ENCODE measurements at regions not wholly inside any gene's neighbourhood (a gene's known extent, or its start where the extent isn't known, plus 50 kb on each side); places are given as distances from the start of the nearest gene placed in this dataset.
A peak's percentile ranks its signal among the peaks of the same experiment; 100 is the strongest.

DNA sequence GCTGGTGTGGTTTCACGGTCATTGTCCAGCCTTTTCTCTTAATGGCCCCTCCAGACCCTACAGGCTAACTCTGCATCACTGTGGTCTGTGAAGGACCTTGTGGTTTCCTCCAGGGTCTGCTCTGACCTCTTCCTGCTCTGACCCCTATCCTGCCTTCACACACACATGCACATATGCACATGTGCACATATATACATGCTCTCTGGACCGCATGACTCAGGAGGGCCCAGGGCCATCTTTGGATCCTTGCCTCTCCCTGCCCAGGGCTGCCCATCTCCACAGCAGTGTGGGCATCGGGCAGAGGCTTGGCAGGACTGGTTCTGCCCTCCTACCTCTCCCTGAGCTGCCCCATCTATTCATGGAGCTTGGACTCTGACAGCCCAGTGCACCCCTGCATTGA, 510.9 kb downstream of the PTPRU start:
- DNase-seq (ENCODE audit: low read depth in 6 of 9, low spot score in 9 of 9), result no peak

DNA sequence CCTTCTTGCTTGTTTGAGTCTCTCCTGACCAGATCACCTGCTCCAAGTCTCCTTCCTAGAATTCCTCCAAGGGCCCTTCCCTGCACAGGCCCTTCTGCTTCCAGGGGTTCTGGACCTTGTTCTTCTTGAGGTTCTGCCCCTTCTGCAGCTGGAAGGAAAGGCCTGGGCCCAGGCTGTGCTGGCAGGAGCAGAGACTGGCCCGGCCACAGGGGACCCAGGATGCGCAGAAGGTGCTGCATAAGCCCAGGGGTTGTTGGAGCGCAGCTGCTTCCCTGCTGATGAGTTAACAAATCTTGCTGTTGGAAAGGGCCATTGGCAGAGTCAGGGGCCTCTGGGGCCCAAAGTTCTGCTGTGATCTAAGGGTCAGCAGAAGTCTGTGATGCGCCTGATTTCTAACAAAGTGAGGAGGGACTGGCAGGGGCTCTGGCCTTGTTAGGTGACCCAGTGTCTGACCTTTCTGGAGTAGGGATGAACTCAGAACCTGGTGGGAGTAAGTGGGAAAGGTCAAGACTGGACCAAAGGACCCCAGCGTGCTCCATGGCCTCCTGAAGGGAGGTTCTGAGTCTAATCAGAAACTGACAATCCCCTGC, 509.8 kb downstream of the PTPRU start:
- H3K27me3 ChIP-seq (ENCODE audit: control insufficient read depth in 2 of 2, insufficient read depth in 1 of 2, low read length in 1 of 2), result no peaks in the 10 kb centered on the region
- no peaks in the 10 kb centered on the region for H3K4me1 ChIP-seq (ENCODE audit: control insufficient read depth in 2 of 2, insufficient read depth in 2 of 2, low read length in 2 of 2)
- H3K27ac ChIP-seq (ENCODE audit: low read depth in 1 of 2, low read length in 1 of 2), result no peak overlapping the region
- no peak overlapping the region for H3K4me3 ChIP-seq (ENCODE audit: low read length in 2 of 2)
- WGBS, result 94% methylated on average over 5 of the region's 5 CpGs
- no peak for DNase-seq (ENCODE audit: low read depth in 6 of 9, low spot score in 9 of 9)
- H3K36me3 ChIP-seq (ENCODE audit: control insufficient read depth in 2 of 2, insufficient read depth in 2 of 2, low read length in 1 of 2), result no peaks in the 10 kb centered on the region
- H3K9me3 ChIP-seq (ENCODE audit: control insufficient read depth in 2 of 2, insufficient read depth in 1 of 2, low read length in 1 of 2), result no peaks in the 10 kb centered on the region

More for the DNA sequence above, 510.9 kb downstream of the PTPRU start:
- Histone ChIP-seq H3K4me1 (ENCODE audit: control insufficient read depth in 2 of 2, insufficient read depth in 2 of 2, low read length in 2 of 2) (no peaks in the 10 kb centered on the region), H3K9me3 (ENCODE audit: control insufficient read depth in 2 of 2, insufficient read depth in 1 of 2, low read length in 1 of 2) (no peaks in the 10 kb centered on the region), H3K4me3 (ENCODE audit: low read length in 2 of 2) (no peak overlapping the region), H3K27me3 (ENCODE audit: control insufficient read depth in 2 of 2, insufficient read depth in 1 of 2, low read length in 1 of 2) (no peaks in the 10 kb centered on the region), H3K27ac (ENCODE audit: low read depth in 1 of 2, low read length in 1 of 2) (no peak overlapping the region), H3K36me3 (ENCODE audit: control insufficient read depth in 2 of 2, insufficient read depth in 2 of 2, low read length in 1 of 2) (no peaks in the 10 kb centered on the region)
- WGBS, result 90% methylated on average over 3 of the region's 3 CpGs

DNA sequence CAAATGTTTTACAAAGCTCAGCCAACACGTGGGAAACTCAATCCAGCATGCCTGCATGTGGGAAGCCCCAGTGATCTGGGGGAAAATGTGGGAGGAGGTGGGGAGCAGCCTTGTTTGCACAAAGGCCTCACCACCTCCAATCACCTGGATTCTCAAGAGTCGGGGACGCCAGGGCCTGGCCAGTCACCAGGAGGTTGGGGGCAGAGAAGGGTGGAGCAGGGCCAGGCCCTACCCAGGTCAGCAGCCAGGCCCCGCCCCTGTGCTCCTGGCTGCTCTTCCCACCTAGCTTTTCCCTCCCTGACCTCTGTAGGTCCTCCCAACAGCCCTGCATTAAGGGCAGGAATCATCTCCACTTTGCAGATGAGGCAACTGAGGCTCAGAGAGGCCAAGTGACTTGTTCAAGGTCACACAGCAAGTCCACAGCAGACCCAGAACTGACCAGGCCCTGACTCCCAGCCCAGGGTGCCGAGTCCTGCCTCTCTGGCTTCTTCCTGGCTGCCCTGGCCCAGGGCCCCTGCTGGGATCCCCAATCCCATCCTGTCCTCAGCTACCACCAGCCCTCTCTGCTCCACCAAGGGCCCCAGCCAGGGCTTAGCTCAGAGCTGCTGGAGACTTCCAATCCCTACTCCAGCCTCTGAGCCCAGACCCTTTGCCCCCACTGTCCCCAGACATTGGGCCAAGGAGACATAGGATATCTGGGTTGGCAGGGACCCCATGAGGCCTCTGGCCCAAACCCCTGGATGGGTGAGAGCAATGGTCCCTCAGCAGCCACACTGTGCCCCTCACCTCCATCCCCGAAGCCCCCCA, 508.6 kb downstream of the PTPRU start:
- Histone ChIP-seq H3K9me3 (ENCODE audit: control insufficient read depth in 2 of 2, insufficient read depth in 1 of 2, low read length in 1 of 2) (no peaks in the 10 kb centered on the region), H3K27ac (ENCODE audit: low read depth in 1 of 2, low read length in 1 of 2) (no peak overlapping the region), H3K4me1 (ENCODE audit: control insufficient read depth in 2 of 2, insufficient read depth in 2 of 2, low read length in 2 of 2) (no peaks in the 10 kb centered on the region), H3K4me3 (ENCODE audit: low read length in 2 of 2) (no peak overlapping the region), H3K36me3 (ENCODE audit: control insufficient read depth in 2 of 2, insufficient read depth in 2 of 2, low read length in 1 of 2) (no peaks in the 10 kb centered on the region), H3K27me3 (ENCODE audit: control insufficient read depth in 2 of 2, insufficient read depth in 1 of 2, low read length in 1 of 2) (no peaks in the 10 kb centered on the region)
- DNase-seq (ENCODE audit: low read depth in 6 of 9, low spot score in 9 of 9), result peak in 2 of 9 donors; percentile 3
- 71% methylated on average over 6 of the region's 6 CpGs for WGBS

DNA sequence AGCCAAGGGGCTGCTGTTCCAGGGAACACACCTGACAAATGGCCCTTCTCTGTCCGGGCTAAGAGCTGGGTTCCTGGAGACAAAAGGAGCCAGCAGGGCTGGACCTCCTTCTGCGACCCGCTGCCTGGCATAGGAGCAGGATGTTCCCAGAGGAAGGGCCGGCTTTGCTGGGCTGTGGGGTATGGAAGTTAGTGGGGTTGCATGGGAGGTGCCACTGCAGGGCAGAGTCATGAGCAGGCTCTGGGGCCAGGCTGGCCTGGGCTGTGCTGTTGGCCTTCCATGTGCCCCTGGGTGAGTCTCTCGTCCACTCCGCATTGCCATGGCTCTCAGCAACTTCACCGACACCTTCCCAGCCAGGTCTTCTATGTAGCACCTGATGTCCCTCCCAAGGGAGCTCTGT, 507.6 kb downstream of the PTPRU start:
- no peak overlapping the region for H3K4me3 ChIP-seq (ENCODE audit: low read length in 2 of 2)
- DNase-seq (ENCODE audit: low read depth in 6 of 9, low spot score in 9 of 9), result no peak
- no peaks in the 10 kb centered on the region for H3K27me3 ChIP-seq (ENCODE audit: control insufficient read depth in 2 of 2, insufficient read depth in 1 of 2, low read length in 1 of 2)
- H3K4me1 ChIP-seq (ENCODE audit: control insufficient read depth in 2 of 2, insufficient read depth in 2 of 2, low read length in 2 of 2), result no peaks in the 10 kb centered on the region
- WGBS, result 88% methylated on average over 7 of the region's 7 CpGs
- no peaks in the 10 kb centered on the region for H3K9me3 ChIP-seq (ENCODE audit: control insufficient read depth in 2 of 2, insufficient read depth in 1 of 2, low read length in 1 of 2)
- no peaks in the 10 kb centered on the region for H3K36me3 ChIP-seq (ENCODE audit: control insufficient read depth in 2 of 2, insufficient read depth in 2 of 2, low read length in 1 of 2)
- H3K27ac ChIP-seq (ENCODE audit: low read depth in 1 of 2, low read length in 1 of 2), result no peak overlapping the region

DNA sequence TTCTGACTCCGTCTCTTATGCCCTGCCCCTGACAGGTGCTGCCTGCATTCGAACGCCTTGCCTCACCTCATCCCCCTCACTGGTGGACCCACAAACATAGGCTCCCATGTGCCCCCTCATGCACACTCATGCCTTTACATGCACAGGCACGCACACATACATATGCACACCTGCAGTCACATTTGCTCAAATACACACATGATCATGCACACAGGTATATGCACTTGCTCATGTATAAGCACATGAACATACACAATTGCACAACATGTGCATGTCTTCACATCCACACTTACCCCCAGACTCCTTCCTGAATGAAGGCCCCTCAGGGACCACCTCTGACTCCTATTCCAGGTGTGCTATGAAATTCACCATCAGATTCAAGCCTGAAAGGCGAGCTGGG, 506.9 kb downstream of the PTPRU start:
- Histone ChIP-seq H3K27ac (ENCODE audit: low read depth in 1 of 2, low read length in 1 of 2) (no peak overlapping the region), H3K27me3 (ENCODE audit: control insufficient read depth in 2 of 2, insufficient read depth in 1 of 2, low read length in 1 of 2) (no peaks in the 10 kb centered on the region), H3K36me3 (ENCODE audit: control insufficient read depth in 2 of 2, insufficient read depth in 2 of 2, low read length in 1 of 2) (no peaks in the 10 kb centered on the region), H3K9me3 (ENCODE audit: control insufficient read depth in 2 of 2, insufficient read depth in 1 of 2, low read length in 1 of 2) (no peaks in the 10 kb centered on the region), H3K4me3 (ENCODE audit: low read length in 2 of 2) (no peak overlapping the region), H3K4me1 (ENCODE audit: control insufficient read depth in 2 of 2, insufficient read depth in 2 of 2, low read length in 2 of 2) (no peaks in the 10 kb centered on the region)
- WGBS, result 87% methylated on average over 5 of the region's 5 CpGs
- DNase-seq (ENCODE audit: low read depth in 6 of 9, low spot score in 9 of 9), result no peak

DNA sequence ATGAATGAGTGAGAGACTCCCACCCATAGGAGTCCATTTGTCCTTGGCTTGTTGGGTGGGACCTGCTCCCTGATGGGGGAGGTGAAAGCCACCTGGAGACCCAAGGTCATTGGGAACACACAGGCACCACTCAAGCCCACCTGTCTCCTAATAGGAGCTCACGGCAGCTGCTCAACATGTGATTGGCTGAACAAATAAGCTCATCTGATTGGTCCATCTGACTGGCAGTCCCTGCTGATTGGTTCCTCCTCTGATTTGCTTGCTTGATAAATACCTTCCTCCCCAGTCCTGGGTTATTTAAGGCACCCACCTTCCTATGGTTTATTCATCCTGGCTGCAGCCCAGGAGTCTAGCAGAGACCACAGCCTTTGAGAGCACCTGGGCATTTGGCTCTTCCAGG, 502.9 kb downstream of the PTPRU start:
- Histone ChIP-seq H3K36me3 (ENCODE audit: control insufficient read depth in 2 of 2, insufficient read depth in 2 of 2, low read length in 1 of 2) (no peaks in the 10 kb centered on the region), H3K4me1 (ENCODE audit: control insufficient read depth in 2 of 2, insufficient read depth in 2 of 2, low read length in 2 of 2) (no peaks in the 10 kb centered on the region), H3K27me3 (ENCODE audit: control insufficient read depth in 2 of 2, insufficient read depth in 1 of 2, low read length in 1 of 2) (no peaks in the 10 kb centered on the region), H3K9me3 (ENCODE audit: control insufficient read depth in 2 of 2, insufficient read depth in 1 of 2, low read length in 1 of 2) (no peaks in the 10 kb centered on the region), H3K4me3 (ENCODE audit: low read length in 2 of 2) (no peak overlapping the region), H3K27ac (ENCODE audit: low read depth in 1 of 2, low read length in 1 of 2) (no peak overlapping the region)
- DNase-seq (ENCODE audit: low read depth in 6 of 9, low spot score in 9 of 9), result no peak
- 83% methylated on average over 1 of the region's 1 CpG for WGBS

DNA sequence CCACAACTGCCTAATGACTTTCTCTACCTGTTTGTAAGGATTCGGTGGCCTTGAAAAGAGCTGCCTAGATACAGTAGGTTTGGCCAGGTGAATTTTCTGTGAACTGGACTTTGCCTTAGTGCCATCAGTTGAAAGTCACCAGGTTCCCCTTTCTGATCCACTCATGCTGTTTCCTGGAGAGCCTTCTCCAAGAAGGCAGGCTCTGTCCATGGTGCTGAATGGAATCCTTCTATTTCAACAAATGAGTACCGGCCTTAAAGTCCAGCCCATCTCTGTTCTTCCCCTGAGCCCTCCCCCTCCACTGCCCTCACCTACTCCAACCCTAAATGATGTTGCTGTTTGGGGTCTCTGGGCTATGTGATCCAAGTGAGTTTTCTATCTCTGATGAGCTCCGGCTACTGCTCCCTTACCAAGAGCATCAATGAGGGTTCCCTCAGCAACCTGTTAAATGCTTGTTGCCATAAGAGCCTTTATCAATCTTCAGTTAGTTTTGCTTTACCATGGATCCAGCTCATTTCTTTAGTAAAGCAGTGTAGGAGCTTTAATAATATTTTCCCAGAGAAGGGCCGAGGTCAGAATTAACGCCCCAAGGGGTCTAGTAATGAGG, 500.4 kb downstream of the PTPRU start:
- no peaks in the 10 kb centered on the region for H3K36me3 ChIP-seq (ENCODE audit: control insufficient read depth in 2 of 2, insufficient read depth in 2 of 2, low read length in 1 of 2)
- WGBS, result 76% methylated on average over 5 of the region's 5 CpGs
- no peak overlapping the region for H3K4me3 ChIP-seq (ENCODE audit: low read length in 2 of 2)
- H3K4me1 ChIP-seq (ENCODE audit: control insufficient read depth in 2 of 2, insufficient read depth in 2 of 2, low read length in 2 of 2), result no peaks in the 10 kb centered on the region
- H3K27me3 ChIP-seq (ENCODE audit: control insufficient read depth in 2 of 2, insufficient read depth in 1 of 2, low read length in 1 of 2), result no peaks in the 10 kb centered on the region
- H3K27ac ChIP-seq (ENCODE audit: low read depth in 1 of 2, low read length in 1 of 2), result no peak overlapping the region
- peak in 7 of 9 donors; percentile 3 to 47 (median 17) for DNase-seq (ENCODE audit: low read depth in 6 of 9, low spot score in 9 of 9)
- H3K9me3 ChIP-seq (ENCODE audit: control insufficient read depth in 2 of 2, insufficient read depth in 1 of 2, low read length in 1 of 2), result no peaks in the 10 kb centered on the region

DNA sequence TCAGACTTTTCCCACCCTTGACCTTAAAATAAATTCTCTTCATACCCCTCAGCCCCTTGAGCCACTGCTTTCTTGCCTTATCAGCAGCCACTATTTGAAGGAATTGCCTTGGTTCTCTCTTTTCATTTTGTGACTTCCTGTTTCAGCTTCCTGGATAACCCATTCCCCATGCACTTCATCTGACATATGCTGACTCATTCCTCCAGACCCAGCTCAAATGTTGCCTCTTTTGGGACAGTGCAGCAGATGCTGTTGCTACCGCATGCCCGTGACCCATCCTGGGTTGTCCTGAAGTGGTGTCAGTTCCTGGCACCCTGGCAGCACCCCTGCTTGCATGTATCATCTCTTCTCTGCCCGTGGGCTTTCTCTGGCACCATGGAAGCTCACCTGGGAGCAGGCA, 496.1 kb downstream of the PTPRU start:
- Histone ChIP-seq H3K36me3 (ENCODE audit: control insufficient read depth in 2 of 2, insufficient read depth in 2 of 2, low read length in 1 of 2) (no peaks in the 10 kb centered on the region), H3K9me3 (ENCODE audit: control insufficient read depth in 2 of 2, insufficient read depth in 1 of 2, low read length in 1 of 2) (no peaks in the 10 kb centered on the region), H3K27me3 (ENCODE audit: control insufficient read depth in 2 of 2, insufficient read depth in 1 of 2, low read length in 1 of 2) (no peaks in the 10 kb centered on the region), H3K27ac (ENCODE audit: low read depth in 1 of 2, low read length in 1 of 2) (no peak overlapping the region), H3K4me3 (ENCODE audit: low read length in 2 of 2) (no peak overlapping the region), H3K4me1 (ENCODE audit: control insufficient read depth in 2 of 2, insufficient read depth in 2 of 2, low read length in 2 of 2) (no peaks in the 10 kb centered on the region)
- 37% methylated on average over 3 of the region's 3 CpGs for WGBS
- no peak for DNase-seq (ENCODE audit: low read depth in 6 of 9, low spot score in 9 of 9)

DNA sequence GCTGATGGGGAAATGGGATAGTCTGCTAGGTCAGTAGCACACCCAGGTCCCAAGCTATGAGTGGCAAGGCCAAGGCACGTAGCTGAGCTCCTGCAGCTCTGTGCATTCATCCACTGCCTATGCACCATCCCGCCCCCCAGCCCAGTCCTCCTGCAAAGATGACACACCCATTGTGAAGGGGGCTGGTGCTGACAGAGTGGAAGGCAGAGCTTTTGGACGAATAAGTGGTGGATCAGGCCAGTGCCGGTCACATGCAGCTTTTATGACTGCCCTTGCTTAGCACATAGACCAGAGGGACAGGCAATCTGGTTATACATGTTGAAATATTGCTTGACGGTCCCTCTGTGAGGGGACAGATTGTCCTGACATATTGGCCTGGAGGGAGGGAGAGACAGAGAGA, 494.3 kb downstream of the PTPRU start:
- Histone ChIP-seq H3K4me1 (ENCODE audit: control insufficient read depth in 2 of 2, insufficient read depth in 2 of 2, low read length in 2 of 2) (no peaks in the 10 kb centered on the region), H3K27me3 (ENCODE audit: control insufficient read depth in 2 of 2, insufficient read depth in 1 of 2, low read length in 1 of 2) (no peaks in the 10 kb centered on the region), H3K9me3 (ENCODE audit: control insufficient read depth in 2 of 2, insufficient read depth in 1 of 2, low read length in 1 of 2) (no peaks in the 10 kb centered on the region), H3K27ac (ENCODE audit: low read depth in 1 of 2, low read length in 1 of 2) (no peak overlapping the region), H3K4me3 (ENCODE audit: low read length in 2 of 2) (no peak overlapping the region), H3K36me3 (ENCODE audit: control insufficient read depth in 2 of 2, insufficient read depth in 2 of 2, low read length in 1 of 2) (no peaks in the 10 kb centered on the region)
- 94% methylated on average over 5 of the region's 5 CpGs for WGBS
- no peak for DNase-seq (ENCODE audit: low read depth in 6 of 9, low spot score in 9 of 9)
